ENCODE measurements at regions not wholly inside any gene's neighbourhood (a gene's known extent, or its start where the extent isn't known, plus 50 kb on each side); places are given as distances from the start of the nearest gene placed in this dataset.

DNA sequence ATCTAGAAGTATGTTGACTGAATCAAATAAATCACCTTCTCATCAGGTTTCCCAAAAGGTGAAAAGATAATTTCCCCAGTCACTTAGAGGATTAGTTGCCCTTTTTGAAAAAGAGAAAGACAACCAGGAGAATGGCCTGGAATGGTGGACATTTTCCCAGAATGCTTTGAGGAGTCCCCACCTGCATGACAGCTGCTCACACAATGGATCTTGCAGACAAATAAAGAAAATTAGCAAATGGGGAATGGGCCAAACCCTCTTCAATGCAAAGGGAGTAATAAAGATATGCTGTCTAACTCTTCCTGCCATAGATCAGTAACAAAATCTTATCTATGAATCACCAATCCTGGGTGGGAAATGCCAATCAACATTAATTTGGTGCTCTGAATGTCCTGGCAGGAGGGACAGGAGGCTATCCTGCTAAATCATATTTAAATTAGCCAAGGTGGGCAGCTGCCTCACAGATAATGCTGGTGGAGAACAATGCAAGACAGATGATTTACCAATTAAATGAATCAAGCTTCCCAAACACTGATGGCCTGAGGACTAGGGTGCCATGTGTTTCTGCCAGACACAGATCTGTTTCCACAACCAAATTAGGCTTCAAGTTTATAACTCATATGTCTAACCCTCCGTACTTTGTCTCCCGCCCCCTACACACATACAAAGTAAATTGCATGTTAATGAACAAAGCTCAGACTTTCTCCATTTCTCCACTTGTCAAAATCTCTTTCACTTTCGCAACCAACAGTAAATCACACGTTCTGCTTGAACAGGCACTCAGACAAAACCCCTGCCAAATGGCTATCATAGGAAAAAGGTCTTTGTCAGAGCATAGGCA, 488.0 kb upstream of the PLXNA2 start:
- TF ChIP-seq EZH2phosphoT487 (IDR thresholded peaks at IDR 0.05; ENCODE audit: unreplicated experiment) (no peak), POLR2AphosphoS5 (IDR thresholded peaks at IDR 0.05; ENCODE audit: low read depth) (no peak), CTCF (conservative IDR thresholded peaks at IDR 0.05; ENCODE audit: low read depth in 2 of 2) (no peak), EZH2 (IDR thresholded peaks at IDR 0.05; ENCODE audit: low read depth, unreplicated experiment) (no peak)

Data from GM23338 (cell line).